SK-N-SH (cell line): ENCODE measurements at regions not wholly inside any gene's neighbourhood (a gene's known extent, or its start where the extent isn't known, plus 50 kb on each side); places are given as distances from the start of the nearest gene placed in this dataset.

Experiments used
- CTCF ChIA-PET: fragments of 300-600, 350-600 bp; formaldehyde crosslinking; extraction: SDS; loops from one replicate; lab custom pipeline; 2021; lab: Yijun Ruan, JAX
- POLR2A ChIA-PET: fragments of 350-600 bp; sonication (Branson Sonifier 250); formaldehyde crosslinking; extraction: SDS; loops from one replicate; lab custom pipeline; 2020; ENCODE audit warnings: antibody characterized with exemption, inconsistent platforms; lab: Yijun Ruan, JAX
- DNase-seq: peaks from one replicate; pipeline ENCODE4 v3.0.0; 2012
- H2AFZ ChIP-seq: fragments of 200-600 bp; sonication (generic); 2 replicates; pipeline ENCODE4 v1.8.1; 2016; ENCODE audit warnings: antibody characterized with exemption, mild to moderate bottlenecking, low read depth
- H3F3A ChIP-seq: fragments of 200-600 bp; sonication (generic); replicated peaks from 2 replicates; pipeline ENCODE3; 2016; ENCODE audit warnings: antibody characterized with exemption, mild to moderate bottlenecking; ENCODE audit not compliant: insufficient read depth
- H3K27ac ChIP-seq, 2 experiments: fragments of 200-500 bp in 1 of 2; fragments of 200-600 bp in 1 of 2; sonication (Bioruptor generic) in 1 of 2; sonication (generic), shearing (Covaris generic) in 1 of 2; 2 replicates each; pipeline versions ENCODE4 v1.5.1 to v1.6.1; 2014 to 2016; ENCODE audit warnings: low read depth in 2 of 2, inconsistent platforms in 1 of 2, low read length in 1 of 2, mild to moderate bottlenecking in 1 of 2, mixed read lengths in 1 of 2
- H3K27me3 ChIP-seq: fragments of 200-600 bp; sonication (generic), shearing (Covaris generic); 2 replicates; pipeline ENCODE4 v1.6.1; 2016; ENCODE audit warnings: mixed run types; ENCODE audit not compliant: insufficient read depth
- H3K36me3 ChIP-seq, 2 experiments: fragments of 200-500 bp in 1 of 2; fragments of 200-600 bp in 1 of 2; sonication (Bioruptor generic) in 1 of 2; sonication (generic) in 1 of 2; replicated peaks in 1 of 2; 2 replicates each; pipeline versions ENCODE3 to v1.5.1; 2014 to 2016; ENCODE audit warnings: low read length in 1 of 2, mild to moderate bottlenecking in 1 of 2; ENCODE audit not compliant: insufficient read depth in 2 of 2, control insufficient read depth in 1 of 2
- H3K4me1 ChIP-seq, 2 experiments: fragments of 200-500 bp in 1 of 2; fragments of 200-600 bp in 1 of 2; sonication (Bioruptor generic) in 1 of 2; sonication (generic), shearing (Covaris generic) in 1 of 2; 2 replicates each; pipeline versions ENCODE4 v1.5.1 to v1.6.1; 2014 to 2016; ENCODE audit warnings: low read depth in 1 of 2, low read length in 1 of 2, mixed run types in 1 of 2; ENCODE audit not compliant: insufficient read depth in 2 of 2, control insufficient read depth in 1 of 2
- H3K4me2 ChIP-seq: fragments of 200-600 bp; sonication (generic), shearing (Covaris generic); 2 replicates; pipeline ENCODE4 v1.6.1; 2017; ENCODE audit warnings: mixed run types
- H3K4me3 ChIP-seq, 2 experiments: fragments of 200-500 bp in 1 of 2; fragments of 200-600 bp in 1 of 2; sonication (Bioruptor generic) in 1 of 2; sonication (generic), shearing (Covaris generic) in 1 of 2; 2 replicates each; pipeline versions ENCODE4 v1.5.1 to v1.8.1; 2014 to 2016; ENCODE audit warnings: low read depth in 2 of 2, inconsistent platforms in 1 of 2, low read length in 1 of 2, mild to moderate bottlenecking in 1 of 2, mixed read lengths in 1 of 2, moderate library complexity in 1 of 2
- H3K79me2 ChIP-seq: fragments of 200-600 bp; sonication (generic); 2 replicates; pipeline ENCODE4 v1.8.1; 2017; ENCODE audit warnings: mild to moderate bottlenecking; ENCODE audit not compliant: insufficient read depth
- H3K9ac ChIP-seq: fragments of 200-600 bp; sonication (generic); 2 replicates; pipeline ENCODE4 v1.6.1; 2017; ENCODE audit warnings: mixed run types
- H3K9me2 ChIP-seq: fragments of 200-600 bp; sonication (generic); 2 replicates; pipeline ENCODE4 v1.6.1; 2017; ENCODE audit warnings: mixed run types
- H3K9me3 ChIP-seq: fragments of 200-600 bp; sonication (generic); 2 replicates; pipeline ENCODE4 v1.6.1; 2017; ENCODE audit warnings: mixed run types, mild to moderate bottlenecking, moderate library complexity
- H4K20me1 ChIP-seq: fragments of 200-600 bp; sonication (generic); 2 replicates; pipeline ENCODE4 v1.6.1; 2017; ENCODE audit warnings: mild to moderate bottlenecking, mixed run types; ENCODE audit not compliant: insufficient read depth
- EZH2phosphoT487 ChIP-seq: fragments of 200-600 bp; sonication (generic); IDR thresholded peaks from 2 replicates; pipeline ENCODE4 v1.6.1; 2017; ENCODE audit warnings: low read depth, mixed run types, mild to moderate bottlenecking, antibody characterized with exemption, moderate library complexity, borderline replicate concordance
- FOSL2 ChIP-seq: IDR thresholded peaks from 2 replicates; pipeline ENCODE4 v1.4.0; 2012; ENCODE audit warnings: low read depth, mild to moderate bottlenecking, moderate library complexity, borderline replicate concordance
- GATA2 ChIP-seq: sonication (generic); formaldehyde crosslinking; IDR thresholded peaks from 2 replicates; pipeline ENCODE4 v1.5.0; 2020; ENCODE audit warnings: mild to moderate bottlenecking, missing genetic modification reagents
- JUND ChIP-seq: IDR thresholded peaks from 2 replicates; pipeline ENCODE4 v1.4.0; 2012
- NFIC ChIP-seq: IDR thresholded peaks from 2 replicates; pipeline ENCODE4 v1.4.0; 2012; ENCODE audit warnings: borderline replicate concordance
- NRF1 ChIP-seq: IDR thresholded peaks from 2 replicates; pipeline ENCODE4 v1.6.1; 2012; ENCODE audit warnings: low read depth, mild to moderate bottlenecking, low read length
- RAD21 ChIP-seq: IDR thresholded peaks from 2 replicates; pipeline ENCODE4 v1.6.1; 2012; ENCODE audit warnings: mild to moderate bottlenecking, low read length
- SMC3 ChIP-seq: IDR thresholded peaks from 2 replicates; pipeline ENCODE4 v1.6.1; 2012; ENCODE audit warnings: low read depth, low read length, improper control_type of control experiment
- YY1 ChIP-seq: IDR thresholded peaks from 2 replicates; pipeline ENCODE4 v1.4.0; 2012; ENCODE audit warnings: low read depth, mild to moderate bottlenecking
- WGBS: methylation state at CpG from one replicate; pipeline ENCODE4 v1.1.6; 2017; ENCODE audit warnings: low lambda C conversion rate; 5-methylcytosine and 5-hydroxymethylcytosine counted together
- TF ChIP-seq, protein P1 (sequence below): fragments of 150-350 bp; IDR thresholded peaks from 2 replicates; pipeline ENCODE4 v1.6.1; 2016; ENCODE audit warnings: mild to moderate bottlenecking, low read depth, low read length
- TF ChIP-seq, protein P2 (sequence below): IDR thresholded peaks from 2 replicates; pipeline ENCODE4 v1.4.0; 2012; ENCODE audit warnings: low read depth
- TF ChIP-seq, protein P3 (sequence below): fragments of 150-350 bp; IDR thresholded peaks from 2 replicates; pipeline ENCODE4 v1.6.1; 2017; ENCODE audit warnings: antibody characterized with exemption, low read length, low read depth, borderline replicate concordance
- TF ChIP-seq, protein P4 (sequence below): IDR thresholded peaks from 2 replicates; pipeline ENCODE4 v1.6.1; 2012; ENCODE audit warnings: mild to moderate bottlenecking, low read depth, low read length, moderate library complexity
- TF ChIP-seq, protein P5 (sequence below): IDR thresholded peaks from 2 replicates; pipeline ENCODE4; 2012

DNA sequence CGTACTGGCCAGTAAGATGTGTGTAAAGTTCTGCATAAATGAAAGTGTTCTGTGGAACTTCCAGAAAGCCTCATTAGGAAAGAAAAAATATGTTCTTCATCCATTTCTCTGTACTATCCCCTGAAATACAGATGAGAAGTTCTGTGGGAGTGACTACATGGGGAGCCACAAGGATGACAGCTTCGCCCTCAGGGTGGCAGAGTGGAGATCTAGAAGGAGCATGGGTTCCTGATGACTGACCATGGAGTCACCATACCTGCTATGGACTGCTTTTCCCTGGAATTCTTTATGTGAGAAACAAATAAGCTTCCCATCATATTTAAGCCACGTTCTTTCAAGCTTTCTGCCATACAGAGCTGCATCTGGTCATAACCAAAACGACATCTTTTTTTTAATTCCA, 113.9 kb upstream of the RGS1 start:
- Histone ChIP-seq H3K9me3 (no peaks in the 10 kb centered on the region), H3K9me2 (no peaks in the 10 kb centered on the region), H3K36me3 (no peaks in the 10 kb centered on the region), H3K79me2 (no peaks in the 10 kb centered on the region), H2AFZ (no peak overlapping the region), H3K9ac (no peak overlapping the region), H3K27me3 (no peaks in the 10 kb centered on the region), H4K20me1 (no peaks in the 10 kb centered on the region)
- ChIA-PET CTCF (interaction anchor here (1.1 to 1.6 kb wide), 4 partner anchors 12 to 558 kb away, joined by 3 to 11 read pairs (median 4); no protein-coding TSS in a partner anchor), POLR2A (no interaction called here)
- WGBS: 75% methylated on average over 4 of the region's 4 CpGs
- TF ChIP-seq, protein P1, sequence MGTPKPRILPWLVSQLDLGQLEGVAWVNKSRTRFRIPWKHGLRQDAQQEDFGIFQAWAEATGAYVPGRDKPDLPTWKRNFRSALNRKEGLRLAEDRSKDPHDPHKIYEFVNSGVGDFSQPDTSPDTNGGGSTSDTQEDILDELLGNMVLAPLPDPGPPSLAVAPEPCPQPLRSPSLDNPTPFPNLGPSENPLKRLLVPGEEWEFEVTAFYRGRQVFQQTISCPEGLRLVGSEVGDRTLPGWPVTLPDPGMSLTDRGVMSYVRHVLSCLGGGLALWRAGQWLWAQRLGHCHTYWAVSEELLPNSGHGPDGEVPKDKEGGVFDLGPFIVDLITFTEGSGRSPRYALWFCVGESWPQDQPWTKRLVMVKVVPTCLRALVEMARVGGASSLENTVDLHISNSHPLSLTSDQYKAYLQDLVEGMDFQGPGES: no peak
- TF ChIP-seq GATA2 (CRISPR knock-in tag) (no peak), NRF1 (no peak)
- TF ChIP-seq, protein P2, sequence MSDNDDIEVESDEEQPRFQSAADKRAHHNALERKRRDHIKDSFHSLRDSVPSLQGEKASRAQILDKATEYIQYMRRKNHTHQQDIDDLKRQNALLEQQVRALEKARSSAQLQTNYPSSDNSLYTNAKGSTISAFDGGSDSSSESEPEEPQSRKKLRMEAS: no peak
- TF ChIP-seq, all 33 proteins: peak for 0
- no peak for DNase-seq
- Histone ChIP-seq H3F3A (no peaks in the 10 kb centered on the region), H3K4me2 (no peak overlapping the region), H3K4me1 (no peaks in the 10 kb centered on the region; a peak in 1 of 4 replicates), H3K27ac (no peak overlapping the region), H3K4me3 (no peak overlapping the region)

DNA sequence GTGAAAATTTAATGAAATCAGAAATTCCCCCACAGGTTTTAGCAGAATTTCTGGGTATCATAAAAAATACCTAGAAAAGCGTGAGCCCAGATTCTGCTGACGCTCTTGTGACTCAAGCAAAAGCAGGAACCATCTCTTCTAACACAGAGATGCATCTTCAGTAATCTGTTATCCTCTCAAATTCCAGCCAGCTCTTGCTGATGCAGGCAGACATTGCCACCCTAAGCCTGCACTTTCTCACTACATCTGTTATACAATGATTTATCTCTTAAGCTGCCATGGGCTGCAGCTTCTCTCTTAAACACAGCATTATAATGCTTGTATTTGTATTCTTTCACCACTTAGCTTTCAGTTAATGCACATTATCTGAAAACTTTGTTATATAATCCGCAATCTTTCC, 113.0 kb upstream of the RGS1 start:
- Histone ChIP-seq H3K4me3 (no peak overlapping the region), H3K9me2 (no peaks in the 10 kb centered on the region), H4K20me1 (no peaks in the 10 kb centered on the region), H3K27me3 (no peaks in the 10 kb centered on the region), H3K36me3 (no peaks in the 10 kb centered on the region), H2AFZ (no peak overlapping the region), H3K4me1 (no peaks in the 10 kb centered on the region; a peak in 1 of 4 replicates), H3K27ac (no peak overlapping the region), H3K9me3 (no peaks in the 10 kb centered on the region), H3F3A (no peaks in the 10 kb centered on the region)
- POLR2A ChIA-PET: no interaction called here
- TF ChIP-seq, protein P3, sequence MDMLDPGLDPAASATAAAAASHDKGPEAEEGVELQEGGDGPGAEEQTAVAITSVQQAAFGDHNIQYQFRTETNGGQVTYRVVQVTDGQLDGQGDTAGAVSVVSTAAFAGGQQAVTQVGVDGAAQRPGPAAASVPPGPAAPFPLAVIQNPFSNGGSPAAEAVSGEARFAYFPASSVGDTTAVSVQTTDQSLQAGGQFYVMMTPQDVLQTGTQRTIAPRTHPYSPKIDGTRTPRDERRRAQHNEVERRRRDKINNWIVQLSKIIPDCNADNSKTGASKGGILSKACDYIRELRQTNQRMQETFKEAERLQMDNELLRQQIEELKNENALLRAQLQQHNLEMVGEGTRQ: no peak
- TF ChIP-seq, protein P4, sequence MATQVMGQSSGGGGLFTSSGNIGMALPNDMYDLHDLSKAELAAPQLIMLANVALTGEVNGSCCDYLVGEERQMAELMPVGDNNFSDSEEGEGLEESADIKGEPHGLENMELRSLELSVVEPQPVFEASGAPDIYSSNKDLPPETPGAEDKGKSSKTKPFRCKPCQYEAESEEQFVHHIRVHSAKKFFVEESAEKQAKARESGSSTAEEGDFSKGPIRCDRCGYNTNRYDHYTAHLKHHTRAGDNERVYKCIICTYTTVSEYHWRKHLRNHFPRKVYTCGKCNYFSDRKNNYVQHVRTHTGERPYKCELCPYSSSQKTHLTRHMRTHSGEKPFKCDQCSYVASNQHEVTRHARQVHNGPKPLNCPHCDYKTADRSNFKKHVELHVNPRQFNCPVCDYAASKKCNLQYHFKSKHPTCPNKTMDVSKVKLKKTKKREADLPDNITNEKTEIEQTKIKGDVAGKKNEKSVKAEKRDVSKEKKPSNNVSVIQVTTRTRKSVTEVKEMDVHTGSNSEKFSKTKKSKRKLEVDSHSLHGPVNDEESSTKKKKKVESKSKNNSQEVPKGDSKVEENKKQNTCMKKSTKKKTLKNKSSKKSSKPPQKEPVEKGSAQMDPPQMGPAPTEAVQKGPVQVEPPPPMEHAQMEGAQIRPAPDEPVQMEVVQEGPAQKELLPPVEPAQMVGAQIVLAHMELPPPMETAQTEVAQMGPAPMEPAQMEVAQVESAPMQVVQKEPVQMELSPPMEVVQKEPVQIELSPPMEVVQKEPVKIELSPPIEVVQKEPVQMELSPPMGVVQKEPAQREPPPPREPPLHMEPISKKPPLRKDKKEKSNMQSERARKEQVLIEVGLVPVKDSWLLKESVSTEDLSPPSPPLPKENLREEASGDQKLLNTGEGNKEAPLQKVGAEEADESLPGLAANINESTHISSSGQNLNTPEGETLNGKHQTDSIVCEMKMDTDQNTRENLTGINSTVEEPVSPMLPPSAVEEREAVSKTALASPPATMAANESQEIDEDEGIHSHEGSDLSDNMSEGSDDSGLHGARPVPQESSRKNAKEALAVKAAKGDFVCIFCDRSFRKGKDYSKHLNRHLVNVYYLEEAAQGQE: no peak
- TF ChIP-seq YY1 (no peak), NFIC (no peak), FOSL2 (no peak), SMC3 (0 out of 2 replicates have a peak, but pooled peaks have one; percentile 15), RAD21 (peak; percentile 48), JUND (no peak), GATA2 (CRISPR knock-in tag) (no peak), NRF1 (no peak), EZH2phosphoT487 (no peak)
- TF ChIP-seq, protein P2: no peak
- TF ChIP-seq, protein P5, sequence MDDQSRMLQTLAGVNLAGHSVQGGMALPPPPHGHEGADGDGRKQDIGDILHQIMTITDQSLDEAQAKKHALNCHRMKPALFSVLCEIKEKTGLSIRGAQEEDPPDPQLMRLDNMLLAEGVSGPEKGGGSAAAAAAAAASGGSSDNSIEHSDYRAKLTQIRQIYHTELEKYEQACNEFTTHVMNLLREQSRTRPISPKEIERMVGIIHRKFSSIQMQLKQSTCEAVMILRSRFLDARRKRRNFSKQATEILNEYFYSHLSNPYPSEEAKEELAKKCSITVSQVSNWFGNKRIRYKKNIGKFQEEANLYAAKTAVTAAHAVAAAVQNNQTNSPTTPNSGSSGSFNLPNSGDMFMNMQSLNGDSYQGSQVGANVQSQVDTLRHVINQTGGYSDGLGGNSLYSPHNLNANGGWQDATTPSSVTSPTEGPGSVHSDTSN: no peak
- TF ChIP-seq, all 33 proteins: peak for 2
- Histone ChIP-seq H3K4me2 (no peak overlapping the region), H3K79me2 (no peaks in the 10 kb centered on the region), H3K9ac (no peak overlapping the region)
- peak; percentile 7 for DNase-seq
- 73% methylated on average over 3 of the region's 3 CpGs for WGBS
- CTCF ChIA-PET: interaction anchor here (0.8 to 1.7 kb wide), 4 partner anchors 12 to 148 kb away, joined by 4 to 9 read pairs (median 5); no protein-coding TSS in a partner anchor
